HFFc6 (cell line): ENCODE measurements at regions not wholly inside any gene's neighbourhood (a gene's known extent, or its start where the extent isn't known, plus 50 kb on each side); places are given as distances from the start of the nearest gene placed in this dataset.

ENCODE experiments used
- DNase-seq: peaks from one replicate; pipeline ENCODE4 v3.0.0-alpha.2; 2018
- H3K27ac Mint-ChIP-seq: 2 replicates; pipeline ENCODE4 v1.8.0; 2020; ENCODE audit warnings: mild to moderate bottlenecking, mixed read lengths
- H3K27me3 Mint-ChIP-seq: 2 replicates; pipeline ENCODE4 v1.8.0; 2021; ENCODE audit warnings: mild to moderate bottlenecking, moderate library complexity, mixed read lengths; ENCODE audit not compliant: insufficient read depth
- H3K36me3 Mint-ChIP-seq: 2 replicates; pipeline ENCODE4 v1.8.0; 2021; ENCODE audit warnings: low read depth, mixed read lengths
- H3K4me1 Mint-ChIP-seq: 2 replicates; pipeline ENCODE4 v1.8.0; 2020; ENCODE audit warnings: low read depth, mixed read lengths
- H3K4me3 Mint-ChIP-seq: 2 replicates; pipeline ENCODE4 v1.8.0; 2020; ENCODE audit warnings: mild to moderate bottlenecking, moderate library complexity, mixed read lengths
- H3K9me3 Mint-ChIP-seq: 2 replicates; pipeline ENCODE4 v1.8.0; 2020; ENCODE audit warnings: mild to moderate bottlenecking, mixed read lengths
- CTCF ChIP-seq: fragments of 200-600 bp; sonication (generic); IDR thresholded peaks from 2 replicates; pipeline ENCODE4 v1.5.0; 2021; ENCODE audit warnings: antibody characterized with exemption, mild to moderate bottlenecking

GRCh38 chr11:134008634-134009071 is 51.9 kb upstream of the IGSF9B start:
- TF ChIP-seq CTCF, result no peak
- Mint-ChIP-seq H3K9me3 (no peaks in the 10 kb centered on the region), H3K36me3 (no peaks in the 10 kb centered on the region), H3K27me3 (peaks cover 25% of the 10 kb centered on the region), H3K27ac (no peak overlapping the region), H3K4me1 (no peaks in the 10 kb centered on the region), H3K4me3 (no peak overlapping the region)
- no peak for DNase-seq

- TF ChIP-seq CTCF, result no peak
- H3K27me3 Mint-ChIP-seq, result peaks cover 54% of the 10 kb centered on the region
- H3K4me1 Mint-ChIP-seq, result no peaks in the 10 kb centered on the region
- H3K36me3 Mint-ChIP-seq, result no peaks in the 10 kb centered on the region
- H3K27ac Mint-ChIP-seq, result no peak overlapping the region
- no peak for DNase-seq
- H3K4me3 Mint-ChIP-seq, result no peak overlapping the region
- H3K9me3 Mint-ChIP-seq, result no peaks in the 10 kb centered on the region
These were observed 55.4 kb upstream of the JAM3 start for GRCh38 chr11:134013518-134013917.

- Mint-ChIP-seq H3K36me3 (no peaks in the 10 kb centered on the region), H3K27ac (no peak overlapping the region), H3K9me3 (no peaks in the 10 kb centered on the region), H3K27me3 (peaks cover 57% of the 10 kb centered on the region), H3K4me3 (no peak overlapping the region), H3K4me1 (no peaks in the 10 kb centered on the region)
- peak; percentile 4 for DNase-seq
- TF ChIP-seq CTCF, result 0 out of 2 replicates have a peak, but pooled peaks have one; percentile 15
These were observed 54.4 kb upstream of the JAM3 start for GRCh38 chr11:134014511-134014910.

- peaks cover 62% of the 10 kb centered on the region for H3K27me3 Mint-ChIP-seq
- no peaks in the 10 kb centered on the region for H3K4me1 Mint-ChIP-seq
- H3K36me3 Mint-ChIP-seq, result no peaks in the 10 kb centered on the region
- no peak overlapping the region for H3K4me3 Mint-ChIP-seq
- no peak for DNase-seq
- H3K9me3 Mint-ChIP-seq, result no peaks in the 10 kb centered on the region
- no peak for TF ChIP-seq CTCF
- H3K27ac Mint-ChIP-seq, result no peak overlapping the region
These were observed 53.3 kb upstream of the JAM3 start for GRCh38 chr11:134015556-134015955.

GRCh38 chr11:134017511-134018430 is 51.1 kb upstream of the JAM3 start:
- H3K27ac Mint-ChIP-seq, result no peak overlapping the region
- H3K36me3 Mint-ChIP-seq, result no peaks in the 10 kb centered on the region
- no peak for DNase-seq
- no peak overlapping the region for H3K4me3 Mint-ChIP-seq
- TF ChIP-seq CTCF, result no peak
- H3K4me1 Mint-ChIP-seq, result no peaks in the 10 kb centered on the region
- H3K27me3 Mint-ChIP-seq, result peaks cover 52% of the 10 kb centered on the region
- H3K9me3 Mint-ChIP-seq, result no peaks in the 10 kb centered on the region
